Astrocyte (in vitro differentiated cells and primary cell): ENCODE measurements at regions not wholly inside any gene's neighbourhood (a gene's known extent, or its start where the extent isn't known, plus 50 kb on each side); places are given as distances from the start of the nearest gene placed in this dataset.

Experiments
- EZH2 ChIP-seq: IDR thresholded peaks from 2 replicates; pipeline ENCODE4 v1.6.1; 2012; ENCODE audit warnings: mild to moderate bottlenecking, low read length, inconsistent platforms; ENCODE audit not compliant: insufficient read depth
- TF ChIP-seq, protein P1 (sequence below): IDR thresholded peaks from 2 replicates; pipeline ENCODE4 v1.5.1; 2011; ENCODE audit warnings: low read depth, mild to moderate bottlenecking, inconsistent platforms, low read length, moderate library complexity; ENCODE audit not compliant: insufficient read depth

DNA sequence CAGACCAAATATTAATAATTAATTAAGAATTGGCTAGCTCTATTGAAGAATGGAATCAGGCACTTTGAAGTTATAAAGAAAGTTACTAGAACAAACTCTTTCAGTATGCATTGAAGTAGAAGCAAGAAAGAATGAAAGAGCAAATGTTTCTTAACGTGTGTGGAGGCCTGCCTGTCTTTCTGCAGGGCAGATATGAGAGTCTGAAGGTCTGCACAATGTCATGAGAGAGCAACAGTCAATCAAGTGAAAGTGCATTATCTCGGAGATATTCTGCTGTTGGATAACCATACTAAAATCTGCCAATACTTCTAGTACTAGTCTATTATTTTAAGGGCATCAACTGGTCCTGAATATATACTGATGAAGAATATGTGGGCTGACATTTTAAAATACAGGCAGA, 1270.8 kb downstream of the ZPLD1 start:
- TF ChIP-seq, protein P1, sequence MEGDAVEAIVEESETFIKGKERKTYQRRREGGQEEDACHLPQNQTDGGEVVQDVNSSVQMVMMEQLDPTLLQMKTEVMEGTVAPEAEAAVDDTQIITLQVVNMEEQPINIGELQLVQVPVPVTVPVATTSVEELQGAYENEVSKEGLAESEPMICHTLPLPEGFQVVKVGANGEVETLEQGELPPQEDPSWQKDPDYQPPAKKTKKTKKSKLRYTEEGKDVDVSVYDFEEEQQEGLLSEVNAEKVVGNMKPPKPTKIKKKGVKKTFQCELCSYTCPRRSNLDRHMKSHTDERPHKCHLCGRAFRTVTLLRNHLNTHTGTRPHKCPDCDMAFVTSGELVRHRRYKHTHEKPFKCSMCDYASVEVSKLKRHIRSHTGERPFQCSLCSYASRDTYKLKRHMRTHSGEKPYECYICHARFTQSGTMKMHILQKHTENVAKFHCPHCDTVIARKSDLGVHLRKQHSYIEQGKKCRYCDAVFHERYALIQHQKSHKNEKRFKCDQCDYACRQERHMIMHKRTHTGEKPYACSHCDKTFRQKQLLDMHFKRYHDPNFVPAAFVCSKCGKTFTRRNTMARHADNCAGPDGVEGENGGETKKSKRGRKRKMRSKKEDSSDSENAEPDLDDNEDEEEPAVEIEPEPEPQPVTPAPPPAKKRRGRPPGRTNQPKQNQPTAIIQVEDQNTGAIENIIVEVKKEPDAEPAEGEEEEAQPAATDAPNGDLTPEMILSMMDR: no peak
- no peak for TF ChIP-seq EZH2
